GM23338 (cell line): ENCODE measurements at regions not wholly inside any gene's neighbourhood (a gene's known extent, or its start where the extent isn't known, plus 50 kb on each side); places are given as distances from the start of the nearest gene placed in this dataset.
"Not testable (repeated sequence)": the region's sequence is repeated elsewhere in the genome, so short reads cannot be mapped to it uniquely, and the experiment has no call there.

Source experiments
- CTCF ChIP-seq, 2 experiments: fragments of 200-600 bp in 1 of 2; sonication (generic) in 1 of 2; conservative IDR thresholded peaks; 2 replicates each; pipeline versions ENCODE4 v1.5.1 to v1.6.1; 2016 to 2017; ENCODE audit warnings: antibody characterized with exemption in 2 of 2, low read depth in 2 of 2, mild to moderate bottlenecking in 2 of 2, moderate library complexity in 1 of 2
- EZH2 ChIP-seq: fragments of 200-600 bp; sonication (generic); IDR thresholded peaks from one replicate; pipeline ENCODE4 v1.8.0; 2017; ENCODE audit warnings: antibody characterized with exemption, mild to moderate bottlenecking, low read depth; ENCODE audit not compliant: unreplicated experiment
- EZH2phosphoT487 ChIP-seq: fragments of 200-600 bp; sonication (generic); IDR thresholded peaks from one replicate; pipeline ENCODE4 v1.8.1; 2018; ENCODE audit warnings: antibody characterized with exemption; ENCODE audit not compliant: unreplicated experiment
- POLR2AphosphoS5 ChIP-seq: IDR thresholded peaks from 2 replicates; pipeline ENCODE4 v1.6.1; 2016; ENCODE audit warnings: antibody characterized with exemption, low read depth
- REST ChIP-seq: IDR thresholded peaks from one replicate; pipeline ENCODE4 v1.6.1; 2018; ENCODE audit warnings: antibody characterized with exemption; ENCODE audit not compliant: unreplicated experiment
- STAT1 ChIP-seq: IDR thresholded peaks from one replicate; pipeline ENCODE4 v1.6.1; 2016; ENCODE audit warnings: antibody characterized with exemption; ENCODE audit not compliant: unreplicated experiment
- ZNF331 ChIP-seq: fragments of 250-450 bp; sonication (Bioruptor Pico); IDR thresholded peaks from 2 replicates; pipeline ENCODE4 v1.5.0; 2020; ENCODE audit warnings: low read depth, mild to moderate bottlenecking, moderate library complexity

GRCh38 chrX:69054497-69054896 lies 110.8 kb downstream of the PJA1 start:
- TF ChIP-seq EZH2; CTCF (conservative IDR thresholded peaks at IDR 0.05; ENCODE audit: low read depth in 2 of 2); POLR2AphosphoS5; ZNF331 (CRISPR knock-in tag); STAT1; EZH2phosphoT487; REST: not testable (repeated sequence)
